ENCODE measurements at regions not wholly inside any gene's neighbourhood (a gene's known extent, or its start where the extent isn't known, plus 50 kb on each side); places are given as distances from the start of the nearest gene placed in this dataset.

DNA sequence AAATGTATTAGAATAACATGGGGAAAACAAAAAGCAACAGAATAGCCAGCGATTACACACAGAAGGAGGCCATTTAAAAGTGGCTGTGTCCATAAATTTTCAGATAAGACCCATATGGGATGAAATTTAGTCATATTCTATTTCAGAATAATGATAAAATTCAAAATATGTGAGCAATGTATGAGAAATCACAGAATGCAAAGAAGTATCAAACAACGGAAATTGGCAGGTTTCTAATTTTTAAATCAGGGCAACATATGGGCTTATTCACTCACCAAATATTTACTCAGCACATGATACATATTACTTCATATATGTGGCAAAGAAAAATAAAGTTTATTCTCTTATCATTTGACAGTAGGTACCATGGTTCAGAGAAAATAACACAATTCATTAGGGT is 208.5 kb downstream of the GRB14 start:
- TF ChIP-seq POLR2A (IDR thresholded peaks at IDR 0.05; ENCODE audit: control extremely low read depth in 1 of 2, low read depth in 2 of 2, low read length in 2 of 2) (no peak), KDM5A (IDR thresholded peaks at IDR 0.05; ENCODE audit: low read length) (no peak), TCF12 (IDR thresholded peaks at IDR 0.05; ENCODE audit: low read depth, low read length) (no peak), BRCA1 (IDR thresholded peaks at IDR 0.05; ENCODE audit: low read depth, low read length) (no peak), YY1 (IDR thresholded peaks at IDR 0.05; ENCODE audit: low read depth, low read length) (no peak), ZNF274 (IDR thresholded peaks at IDR 0.05; ENCODE audit: borderline replicate concordance, extremely low read depth, low read length) (no peak), GABPA (IDR thresholded peaks at IDR 0.05; ENCODE audit: borderline replicate concordance, insufficient read depth, low read length) (no peak), EZH2 (IDR thresholded peaks at IDR 0.05; ENCODE audit: low read depth, low read length, severe bottlenecking) (no peak), ASH2L (IDR thresholded peaks at IDR 0.05; ENCODE audit: low read length) (no peak)
- TF ChIP-seq, protein P1, sequence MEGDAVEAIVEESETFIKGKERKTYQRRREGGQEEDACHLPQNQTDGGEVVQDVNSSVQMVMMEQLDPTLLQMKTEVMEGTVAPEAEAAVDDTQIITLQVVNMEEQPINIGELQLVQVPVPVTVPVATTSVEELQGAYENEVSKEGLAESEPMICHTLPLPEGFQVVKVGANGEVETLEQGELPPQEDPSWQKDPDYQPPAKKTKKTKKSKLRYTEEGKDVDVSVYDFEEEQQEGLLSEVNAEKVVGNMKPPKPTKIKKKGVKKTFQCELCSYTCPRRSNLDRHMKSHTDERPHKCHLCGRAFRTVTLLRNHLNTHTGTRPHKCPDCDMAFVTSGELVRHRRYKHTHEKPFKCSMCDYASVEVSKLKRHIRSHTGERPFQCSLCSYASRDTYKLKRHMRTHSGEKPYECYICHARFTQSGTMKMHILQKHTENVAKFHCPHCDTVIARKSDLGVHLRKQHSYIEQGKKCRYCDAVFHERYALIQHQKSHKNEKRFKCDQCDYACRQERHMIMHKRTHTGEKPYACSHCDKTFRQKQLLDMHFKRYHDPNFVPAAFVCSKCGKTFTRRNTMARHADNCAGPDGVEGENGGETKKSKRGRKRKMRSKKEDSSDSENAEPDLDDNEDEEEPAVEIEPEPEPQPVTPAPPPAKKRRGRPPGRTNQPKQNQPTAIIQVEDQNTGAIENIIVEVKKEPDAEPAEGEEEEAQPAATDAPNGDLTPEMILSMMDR (IDR thresholded peaks at IDR 0.05; ENCODE audit: control extremely low read depth in 1 of 3, insufficient read depth in 1 of 3, low read depth in 1 of 3, low read length in 3 of 3) = no peak
- TF ChIP-seq, protein P2, sequence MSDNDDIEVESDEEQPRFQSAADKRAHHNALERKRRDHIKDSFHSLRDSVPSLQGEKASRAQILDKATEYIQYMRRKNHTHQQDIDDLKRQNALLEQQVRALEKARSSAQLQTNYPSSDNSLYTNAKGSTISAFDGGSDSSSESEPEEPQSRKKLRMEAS (IDR thresholded peaks at IDR 0.05) = no peak

Measured in H1 (cell line).